ENCODE measurements at regions not wholly inside any gene's neighbourhood (a gene's known extent, or its start where the extent isn't known, plus 50 kb on each side); places are given as distances from the start of the nearest gene placed in this dataset.
A peak's percentile ranks its signal among the peaks of the same experiment; 100 is the strongest.

DNA sequence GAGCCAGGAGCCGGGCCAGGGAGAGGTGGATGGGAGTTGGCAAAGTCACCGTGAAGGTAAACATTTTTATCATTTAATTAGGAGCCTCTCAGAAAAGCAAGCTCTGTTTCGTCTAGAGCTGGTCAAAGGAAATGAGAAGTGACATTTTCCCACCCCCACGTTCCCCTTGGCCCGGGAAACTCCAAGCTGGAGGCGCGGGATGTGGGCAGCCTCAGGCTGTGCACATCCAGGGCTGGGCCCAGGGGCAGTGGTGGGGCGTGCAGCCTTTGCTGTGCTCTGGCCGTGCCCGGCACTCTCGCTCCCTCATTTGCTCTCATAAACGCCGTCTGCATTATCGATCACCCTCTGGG is 135.6 kb upstream of the RET start:
- Histone ChIP-seq H4K5ac (ENCODE audit: insufficient read length, low read depth, low read length) (no peak overlapping the region), H3K27me3 (ENCODE audit: insufficient read depth, low read length) (no peaks in the 10 kb centered on the region), H2BK15ac (ENCODE audit: low read depth, low read length) (no peak overlapping the region), H3T11ph (ENCODE audit: low read length) (no peak overlapping the region), H3K79me2 (ENCODE audit: insufficient read depth, low read length) (no peaks in the 10 kb centered on the region), H3K23me2 (ENCODE audit: insufficient read length, low read depth, low read length, poor library complexity, severe bottlenecking) (no peaks in the 10 kb centered on the region), H3K4me1 (ENCODE audit: insufficient read depth, low read length) (no peaks in the 10 kb centered on the region), H2AFZ (ENCODE audit: low read length) (no peak overlapping the region), H2BK5ac (ENCODE audit: insufficient read length, low read length) (no peak overlapping the region), H3K14ac (ENCODE audit: insufficient read depth, low read length) (no peak overlapping the region), H2BK120ac (ENCODE audit: low read depth, low read length, poor library complexity, severe bottlenecking) (no peak overlapping the region), H3K18ac (ENCODE audit: insufficient read length, low read depth, low read length) (no peak overlapping the region), H4K8ac (replicated peaks; ENCODE audit: insufficient read length, low read depth, low read length) (no peak overlapping the region), H3K4ac (ENCODE audit: low read depth, low read length) (no peak overlapping the region), H3K9ac (ENCODE audit: extremely low read depth, insufficient read length, low read length) (no peak overlapping the region), H4K20me1 (ENCODE audit: control insufficient read depth, insufficient read depth, insufficient read length) (no peaks in the 10 kb centered on the region), H3K23ac (ENCODE audit: insufficient read length, low read depth, low read length) (no peak overlapping the region), H2AK5ac (ENCODE audit: insufficient read length, low read length) (no peak overlapping the region), H3K4me2 (ENCODE audit: insufficient read depth, insufficient read length, low read length) (no peak overlapping the region), H3K9me3 (ENCODE audit: control insufficient read depth, low read depth, low read length) (no peaks in the 10 kb centered on the region), H2BK12ac (ENCODE audit: insufficient read length, low read depth, low read length) (no peak overlapping the region), H4K91ac (ENCODE audit: insufficient read length, low read depth, low read length) (no peak overlapping the region), H3K27ac (ENCODE audit: insufficient read length, low read depth, low read length) (no peak overlapping the region), H3K79me1 (ENCODE audit: insufficient read depth, low read depth, low read length, poor library complexity, severe bottlenecking) (no peaks in the 10 kb centered on the region), H2BK20ac (ENCODE audit: low read depth, low read length, poor library complexity, severe bottlenecking) (no peak overlapping the region), H3K56ac (ENCODE audit: insufficient read length, low read depth, low read length) (no peak overlapping the region)
- Mint-ChIP-seq H3K9me3 (no peaks in the 10 kb centered on the region), H3K4me1 (peaks cover 0 to 2% of the 10 kb centered on the region in 2 experiments; a peak in 1 of 4 replicates), H3K27me3 (ENCODE audit: low read depth) (peaks cover 8% of the 10 kb centered on the region), H3K36me3 (ENCODE audit: insufficient read depth in 1 of 3, low read depth in 3 of 3) (no peaks in the 10 kb centered on the region), H3K4me3 (no peak overlapping the region), H3K27ac (peak overlapping the region in 1 of 3 experiments; percentile 87; a peak in 1 of 7 replicates)
- TF ChIP-seq, protein P1, sequence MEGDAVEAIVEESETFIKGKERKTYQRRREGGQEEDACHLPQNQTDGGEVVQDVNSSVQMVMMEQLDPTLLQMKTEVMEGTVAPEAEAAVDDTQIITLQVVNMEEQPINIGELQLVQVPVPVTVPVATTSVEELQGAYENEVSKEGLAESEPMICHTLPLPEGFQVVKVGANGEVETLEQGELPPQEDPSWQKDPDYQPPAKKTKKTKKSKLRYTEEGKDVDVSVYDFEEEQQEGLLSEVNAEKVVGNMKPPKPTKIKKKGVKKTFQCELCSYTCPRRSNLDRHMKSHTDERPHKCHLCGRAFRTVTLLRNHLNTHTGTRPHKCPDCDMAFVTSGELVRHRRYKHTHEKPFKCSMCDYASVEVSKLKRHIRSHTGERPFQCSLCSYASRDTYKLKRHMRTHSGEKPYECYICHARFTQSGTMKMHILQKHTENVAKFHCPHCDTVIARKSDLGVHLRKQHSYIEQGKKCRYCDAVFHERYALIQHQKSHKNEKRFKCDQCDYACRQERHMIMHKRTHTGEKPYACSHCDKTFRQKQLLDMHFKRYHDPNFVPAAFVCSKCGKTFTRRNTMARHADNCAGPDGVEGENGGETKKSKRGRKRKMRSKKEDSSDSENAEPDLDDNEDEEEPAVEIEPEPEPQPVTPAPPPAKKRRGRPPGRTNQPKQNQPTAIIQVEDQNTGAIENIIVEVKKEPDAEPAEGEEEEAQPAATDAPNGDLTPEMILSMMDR (conservative IDR thresholded peaks at IDR 0.05) = no peak
- no CpG with 5 or more reads among the region's 14 CpGs for WGBS (ENCODE audit: extremely low coverage, insufficient read length, low lambda C conversion rate)
- DNase-seq = no peak

Measured in H9 (cell line).